Astrocyte of the spinal cord (primary cell): ENCODE measurements at regions not wholly inside any gene's neighbourhood (a gene's known extent, or its start where the extent isn't known, plus 50 kb on each side); places are given as distances from the start of the nearest gene placed in this dataset.

Experiments
- DNase-seq: peaks from one replicate; pipeline ENCODE4 v3.0.0; 2011; ENCODE audit warnings: low read depth, low spot score
- H3K4me3 ChIP-seq: 2 replicates; pipeline ENCODE4 v1.5.1; 2011; ENCODE audit warnings: low read depth, mild to moderate bottlenecking, low read length, moderate library complexity
- in situ Hi-C: cut with HindIII; loops from 2 replicates; pipeline ENCODE4 v1.10.0; 2017; ENCODE audit warnings: low sequenced_read_pairs
- TF ChIP-seq, protein P1 (sequence below): IDR thresholded peaks from 2 replicates; pipeline ENCODE4 v1.5.1; 2012; ENCODE audit warnings: low read depth, mild to moderate bottlenecking, low read length, inconsistent platforms

DNA sequence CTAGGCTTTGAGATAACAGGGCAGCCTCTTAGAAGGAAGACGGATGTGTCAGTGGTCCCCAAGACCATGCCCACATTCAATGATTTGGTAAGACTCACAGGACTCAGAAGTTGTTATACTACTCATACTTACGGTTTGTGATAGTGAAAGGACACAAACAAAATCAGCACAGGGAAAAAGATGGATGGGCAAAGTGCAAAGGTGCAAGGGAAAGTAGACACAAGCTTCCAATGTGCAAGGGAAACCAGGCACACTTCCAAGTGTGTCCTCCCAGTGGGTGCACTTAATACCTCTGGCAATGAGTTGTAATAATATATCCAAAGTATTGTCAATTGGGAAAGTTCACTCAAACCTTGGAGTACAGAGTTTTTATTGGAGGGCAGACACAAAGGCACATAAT lies 53.8 kb upstream of the VCX start:
- DNase-seq = no peak
- H3K4me3 ChIP-seq = no peak overlapping the region
- TF ChIP-seq, protein P1, sequence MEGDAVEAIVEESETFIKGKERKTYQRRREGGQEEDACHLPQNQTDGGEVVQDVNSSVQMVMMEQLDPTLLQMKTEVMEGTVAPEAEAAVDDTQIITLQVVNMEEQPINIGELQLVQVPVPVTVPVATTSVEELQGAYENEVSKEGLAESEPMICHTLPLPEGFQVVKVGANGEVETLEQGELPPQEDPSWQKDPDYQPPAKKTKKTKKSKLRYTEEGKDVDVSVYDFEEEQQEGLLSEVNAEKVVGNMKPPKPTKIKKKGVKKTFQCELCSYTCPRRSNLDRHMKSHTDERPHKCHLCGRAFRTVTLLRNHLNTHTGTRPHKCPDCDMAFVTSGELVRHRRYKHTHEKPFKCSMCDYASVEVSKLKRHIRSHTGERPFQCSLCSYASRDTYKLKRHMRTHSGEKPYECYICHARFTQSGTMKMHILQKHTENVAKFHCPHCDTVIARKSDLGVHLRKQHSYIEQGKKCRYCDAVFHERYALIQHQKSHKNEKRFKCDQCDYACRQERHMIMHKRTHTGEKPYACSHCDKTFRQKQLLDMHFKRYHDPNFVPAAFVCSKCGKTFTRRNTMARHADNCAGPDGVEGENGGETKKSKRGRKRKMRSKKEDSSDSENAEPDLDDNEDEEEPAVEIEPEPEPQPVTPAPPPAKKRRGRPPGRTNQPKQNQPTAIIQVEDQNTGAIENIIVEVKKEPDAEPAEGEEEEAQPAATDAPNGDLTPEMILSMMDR = no peak
- in situ Hi-C loops = no loop called here

DNA sequence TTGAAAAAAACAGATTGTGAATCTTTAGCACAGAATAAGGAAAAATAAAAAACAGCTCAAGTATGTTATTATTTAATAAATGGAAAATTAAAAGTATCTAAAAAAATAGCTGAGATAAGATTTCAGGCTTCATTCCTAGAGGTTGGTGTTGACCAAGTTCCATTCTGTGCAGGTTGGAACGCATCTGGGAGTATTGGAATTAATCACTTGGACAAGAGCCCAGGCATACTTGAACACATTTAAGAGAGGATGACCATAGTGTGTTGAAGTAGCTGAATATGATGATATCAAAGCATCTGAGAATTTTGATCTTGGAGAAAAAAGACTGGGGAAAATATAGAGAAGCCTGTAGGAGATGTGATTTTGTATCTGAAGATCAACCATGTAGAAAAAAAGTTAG lies 54.6 kb upstream of the VCX start:
- in situ Hi-C loops = no loop called here
- no peak for DNase-seq
- TF ChIP-seq, protein P1 = no peak
- no peak overlapping the region for H3K4me3 ChIP-seq

DNA sequence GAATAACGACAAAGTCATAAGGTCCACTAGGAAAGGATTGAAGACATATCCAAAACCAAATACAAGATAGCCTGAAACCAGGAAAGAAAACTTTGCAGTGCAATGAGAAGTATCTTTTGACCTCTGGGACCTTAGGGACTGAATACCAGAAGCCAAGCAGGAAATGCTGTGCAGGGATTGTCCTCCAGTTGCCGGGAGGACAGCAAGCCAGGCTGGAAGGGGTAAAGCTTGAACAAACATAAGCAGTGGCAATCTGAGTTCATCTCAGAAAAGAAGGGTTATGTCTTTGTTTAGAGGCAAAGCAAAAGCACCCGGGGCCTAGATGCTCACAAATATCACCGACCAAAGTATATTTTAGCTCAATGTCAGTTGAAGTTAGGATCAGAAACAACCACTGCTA lies 55.3 kb upstream of the VCX start:
- in situ Hi-C loops = no loop called here
- TF ChIP-seq, protein P1 = no peak
- H3K4me3 ChIP-seq = no peak overlapping the region
- no peak for DNase-seq

DNA sequence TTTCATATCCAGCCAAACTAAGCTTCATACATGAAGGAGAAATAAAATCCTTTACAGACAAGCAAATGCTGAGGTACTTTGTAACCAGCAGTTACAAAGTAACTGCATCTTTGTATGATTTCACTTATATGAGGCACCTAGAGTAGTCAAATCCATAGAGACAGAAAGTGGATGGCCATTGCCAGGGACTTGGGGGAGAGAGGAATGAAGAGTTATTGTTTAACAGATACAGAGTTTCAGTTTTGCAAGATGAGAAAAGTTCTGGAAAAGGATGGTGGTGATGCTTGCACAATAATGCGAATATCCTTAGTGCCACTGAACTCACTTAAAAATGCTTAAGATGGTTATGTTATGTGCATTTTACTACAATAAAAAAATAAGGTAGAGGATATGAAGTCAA lies 58.4 kb upstream of the VCX start:
- no peak overlapping the region for H3K4me3 ChIP-seq
- DNase-seq = no peak
- TF ChIP-seq, protein P1 = no peak
- in situ Hi-C loops = no loop called here

DNA sequence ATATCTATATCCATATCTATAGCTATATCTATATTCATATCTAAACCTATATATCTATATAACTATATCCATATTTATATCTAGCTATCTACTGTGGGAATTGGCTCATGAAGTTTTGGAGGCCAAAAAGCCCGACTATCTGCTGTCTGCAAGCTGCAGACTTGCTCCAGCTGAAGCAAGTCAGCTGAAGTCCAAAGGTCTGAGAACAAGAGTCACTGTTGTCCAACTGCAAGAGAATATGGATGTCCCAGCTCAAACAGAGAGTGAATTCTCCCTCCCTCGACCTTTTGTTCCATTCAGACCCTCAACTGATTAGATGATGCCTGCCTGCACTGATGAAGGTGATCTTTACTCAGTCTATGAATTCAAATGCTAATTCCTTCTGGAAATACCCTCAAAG lies 63.3 kb upstream of the VCX start:
- no peak for DNase-seq
- H3K4me3 ChIP-seq = no peak overlapping the region
- TF ChIP-seq, protein P1 = no peak
- in situ Hi-C loops = no loop called here

DNA sequence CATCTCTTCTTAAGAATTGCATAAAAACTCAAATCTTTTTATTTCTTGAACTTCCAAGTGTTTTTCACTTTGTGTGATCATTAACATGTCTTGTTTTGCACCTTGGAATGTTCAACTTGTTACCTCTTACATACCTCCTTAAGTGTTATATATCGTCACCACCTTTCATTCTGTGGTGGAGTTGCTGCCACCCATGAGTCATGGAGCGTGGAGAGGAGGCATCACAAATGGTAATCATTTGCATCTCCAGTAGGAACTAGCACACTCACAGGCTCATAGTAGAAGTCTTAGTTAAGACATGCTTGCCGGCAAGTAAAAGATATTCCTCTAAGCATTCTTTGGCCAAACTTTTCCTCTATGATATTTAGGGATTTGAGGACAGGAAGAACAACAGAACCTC lies 67.0 kb upstream of the VCX start:
- in situ Hi-C loops = no loop called here
- no peak for DNase-seq
- no peak overlapping the region for H3K4me3 ChIP-seq
- TF ChIP-seq, protein P1 = no peak
